GM18511 (cell line): ENCODE measurements at regions not wholly inside any gene's neighbourhood (a gene's known extent, or its start where the extent isn't known, plus 50 kb on each side); places are given as distances from the start of the nearest gene placed in this dataset.
"Not testable (repeated sequence)": the region's sequence is repeated elsewhere in the genome, so short reads cannot be mapped to it uniquely, and the experiment has no call there.

Source experiments
- ATAC-seq: cut with Tn5 transposase; IDR thresholded peaks from one replicate; pipeline ENCODE4 v1.9.1; 2021; ENCODE audit warnings: mild to moderate bottlenecking, moderate library complexity; ENCODE audit not compliant: unreplicated experiment

DNA sequence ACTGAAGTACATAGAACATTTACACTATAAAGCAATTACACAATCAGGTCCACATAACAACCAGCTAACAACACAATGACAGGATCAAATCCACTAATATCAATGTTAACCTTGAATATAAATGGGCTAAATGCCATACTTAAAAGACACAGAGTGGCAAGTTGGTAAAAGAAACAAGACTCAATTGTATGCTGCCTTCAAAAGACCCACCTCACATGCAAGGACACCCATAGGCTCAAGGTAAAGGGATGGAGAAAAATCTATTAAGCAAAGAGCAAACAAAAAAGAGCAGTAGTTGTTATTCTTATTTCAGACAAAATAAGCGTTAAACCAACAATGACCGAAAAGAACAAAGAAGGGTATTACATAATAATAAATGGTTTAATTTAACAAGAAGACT lies 183.3 kb downstream of the PYDC2 start:
- no peak for ATAC-seq

DNA sequence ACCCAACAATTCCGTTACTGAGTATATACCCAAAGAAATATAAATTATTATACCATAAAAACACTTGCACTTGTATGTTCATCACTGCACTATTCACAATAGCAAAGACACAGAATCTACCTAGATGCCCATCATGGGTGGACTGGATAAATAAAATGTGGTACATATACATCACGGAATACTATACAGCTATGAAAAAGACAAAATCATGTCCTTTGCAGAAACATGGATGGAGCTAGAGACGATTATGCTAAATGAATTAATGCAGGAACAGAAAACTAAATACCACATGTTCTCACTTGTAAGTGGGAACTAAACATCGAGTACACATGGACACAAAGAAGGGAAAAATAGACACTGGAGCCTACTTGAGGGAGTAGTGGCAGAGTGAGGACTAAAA lies 185.3 kb downstream of the PYDC2 start:
- ATAC-seq: no peak

- ATAC-seq: no peak
Measured at GRCh38 chr3:191648787-191649186, 187.8 kb downstream of the PYDC2 start.

DNA sequence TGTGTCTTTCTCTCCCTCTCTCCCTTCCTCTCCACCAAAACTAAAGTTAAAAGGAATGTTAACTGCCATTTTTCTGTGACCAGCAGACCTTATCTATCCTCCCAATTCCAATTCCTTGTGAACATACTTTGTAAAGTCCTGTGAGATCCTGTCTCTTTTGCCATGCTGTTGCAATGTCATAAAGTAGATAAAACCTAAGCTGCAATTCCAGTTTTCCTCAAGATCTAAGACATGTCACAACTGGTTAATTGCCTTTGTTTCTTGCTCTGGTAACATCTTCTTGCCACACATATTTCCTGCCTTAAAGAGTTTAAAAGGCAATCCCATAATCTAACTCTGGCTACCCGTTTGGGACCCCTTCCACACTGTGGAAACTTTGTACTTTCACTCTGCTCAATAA lies 188.7 kb downstream of the PYDC2 start:
- no peak for ATAC-seq

DNA sequence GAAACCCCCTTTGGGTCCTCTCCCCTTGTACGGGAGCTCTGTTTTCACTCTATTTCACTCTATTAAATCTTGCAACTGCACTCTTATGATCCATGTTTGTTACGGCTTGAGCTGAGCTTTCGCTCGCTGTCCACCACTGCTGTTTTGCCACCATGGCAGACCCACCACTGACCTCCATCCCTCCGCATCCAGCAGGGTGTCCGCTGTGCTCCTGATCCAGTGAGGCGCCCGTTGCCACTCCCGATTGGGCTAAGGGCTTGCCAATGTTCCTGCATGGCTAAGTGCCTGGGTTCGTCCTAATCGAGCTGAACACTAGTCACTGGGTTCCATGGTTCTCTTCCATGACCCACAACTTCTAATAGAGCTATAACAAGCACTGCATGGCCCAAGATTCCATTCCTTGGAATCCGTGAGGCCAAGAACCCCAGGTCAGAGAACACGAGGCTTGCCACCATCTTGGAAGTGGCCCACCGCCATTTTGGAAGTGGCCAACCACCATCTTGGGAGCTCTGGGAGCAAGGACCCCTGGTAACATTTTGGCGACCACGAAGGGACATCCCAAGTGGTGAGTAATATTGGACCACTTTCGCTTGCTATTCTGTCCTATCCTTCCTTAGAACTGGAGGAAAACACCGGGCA lies 197.9 kb downstream of the PYDC2 start:
- not testable (repeated sequence) for ATAC-seq

- ATAC-seq: not testable (repeated sequence)
Measured at GRCh38 chr3:191662150-191662549, 201.2 kb downstream of the PYDC2 start.

DNA sequence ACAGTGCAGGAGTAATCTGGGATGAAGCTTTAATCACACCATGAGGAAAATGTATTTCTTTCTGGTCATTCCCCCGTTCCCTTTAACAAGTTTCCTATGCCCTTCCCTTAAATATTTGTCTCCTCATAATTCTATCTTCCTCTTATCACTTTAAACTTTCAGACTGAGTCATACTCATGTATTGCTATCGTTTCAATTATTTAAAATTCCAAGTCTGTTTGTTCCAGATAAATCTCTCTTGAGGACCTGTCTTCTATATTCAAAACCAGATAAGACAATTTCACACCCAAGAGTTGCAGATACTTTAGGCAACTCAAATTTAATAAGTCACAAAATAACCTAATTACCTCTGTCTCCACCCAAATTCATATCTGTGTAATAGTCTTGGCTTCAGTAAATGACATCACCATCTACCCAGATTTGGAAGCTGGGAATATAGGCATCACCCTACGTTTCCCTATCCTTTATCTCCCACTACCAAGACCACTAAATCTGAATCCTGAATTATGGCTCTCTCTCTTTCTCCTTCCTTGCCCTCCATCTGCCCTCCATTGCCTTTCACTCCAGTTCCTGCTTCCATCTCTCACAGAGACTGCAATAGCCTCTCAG lies 220.1 kb downstream of the PYDC2 start:
- no peak for ATAC-seq

- no peak for ATAC-seq
Measured at GRCh38 chr3:191682961-191683360, 222.0 kb downstream of the PYDC2 start.

- no peak for ATAC-seq
Measured at GRCh38 chr3:191686626-191687025, 225.7 kb downstream of the PYDC2 start.

DNA sequence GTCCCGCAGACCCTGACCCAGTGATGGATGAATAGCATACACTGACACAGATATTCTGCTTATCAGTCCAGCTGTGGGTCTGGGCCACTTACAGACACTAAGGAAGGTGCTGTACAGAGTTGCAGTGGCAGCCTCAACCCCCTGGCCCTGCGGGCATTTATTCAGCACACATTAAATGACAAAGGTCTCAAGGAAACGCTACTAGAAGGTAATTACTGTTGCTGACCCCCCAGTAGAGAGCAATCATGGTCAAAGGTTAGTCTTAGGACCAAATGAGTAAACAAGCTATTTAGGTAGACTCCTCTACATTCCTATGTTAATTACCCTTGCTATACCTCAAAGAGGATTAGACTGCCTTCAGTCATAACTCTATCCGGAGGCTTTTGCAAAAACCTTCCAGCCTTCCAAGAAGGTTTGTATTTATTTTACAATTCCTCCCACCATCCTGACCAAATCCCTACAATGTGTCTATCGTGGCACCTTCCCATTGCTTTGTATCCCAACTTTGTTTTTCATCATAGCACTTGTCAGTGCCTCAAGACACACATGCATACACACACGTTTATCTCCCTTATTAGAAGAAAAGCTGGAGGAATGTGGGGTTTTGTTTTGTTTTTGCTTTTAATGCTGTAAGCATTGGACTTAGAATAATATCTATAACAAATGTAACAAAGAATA lies 227.9 kb downstream of the PYDC2 start:
- no peak for ATAC-seq

DNA sequence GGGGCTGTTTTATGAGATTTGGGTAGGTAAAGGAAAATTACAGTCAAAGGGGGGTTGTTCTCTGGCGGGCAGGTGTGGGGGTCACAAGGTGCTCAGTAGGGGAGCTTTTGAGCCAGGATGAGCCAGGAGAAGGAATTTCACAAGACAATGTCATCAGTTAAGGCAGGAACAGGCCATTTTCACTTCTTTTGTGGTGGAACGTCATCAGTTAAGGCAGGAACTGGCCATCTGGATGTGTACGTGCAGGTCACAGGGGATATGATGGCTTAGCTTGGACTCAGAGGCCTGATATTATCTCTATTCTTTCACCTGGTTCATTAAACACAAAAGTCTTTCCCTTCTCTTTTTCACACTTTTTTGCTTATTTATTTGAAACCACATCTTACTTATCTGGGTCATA lies 230.2 kb downstream of the PYDC2 start:
- ATAC-seq: not testable (repeated sequence)

GRCh38 chr3:191695131-191695814 lies 234.3 kb downstream of the PYDC2 start:
- no peak for ATAC-seq

GRCh38 chr3:191695815-191696153 lies 234.8 kb downstream of the PYDC2 start:
- ATAC-seq: no peak

- no peak for ATAC-seq
Measured at GRCh38 chr3:191696348-191696747, 235.4 kb downstream of the PYDC2 start.

DNA sequence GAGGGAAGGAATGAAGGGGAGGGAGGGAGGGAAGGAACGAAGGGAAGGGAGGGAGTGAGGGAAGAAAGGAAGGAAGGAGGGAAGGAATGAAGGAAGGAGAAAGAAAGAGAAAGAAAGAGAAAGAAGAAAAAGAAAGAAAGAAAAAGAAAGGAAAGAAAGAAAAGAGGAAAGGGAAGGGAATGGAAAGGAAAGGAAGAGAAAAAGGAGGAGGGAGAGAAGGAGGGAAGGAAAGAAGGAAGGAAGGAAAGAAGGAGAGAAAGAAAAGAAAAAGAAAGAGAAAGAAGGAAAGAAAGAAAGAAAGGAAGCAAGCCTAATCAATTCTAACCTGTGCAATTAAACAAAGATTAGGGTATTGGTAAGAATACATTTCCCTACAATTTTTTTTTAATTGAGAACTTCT lies 238.6 kb downstream of the PYDC2 start:
- no peak for ATAC-seq

DNA sequence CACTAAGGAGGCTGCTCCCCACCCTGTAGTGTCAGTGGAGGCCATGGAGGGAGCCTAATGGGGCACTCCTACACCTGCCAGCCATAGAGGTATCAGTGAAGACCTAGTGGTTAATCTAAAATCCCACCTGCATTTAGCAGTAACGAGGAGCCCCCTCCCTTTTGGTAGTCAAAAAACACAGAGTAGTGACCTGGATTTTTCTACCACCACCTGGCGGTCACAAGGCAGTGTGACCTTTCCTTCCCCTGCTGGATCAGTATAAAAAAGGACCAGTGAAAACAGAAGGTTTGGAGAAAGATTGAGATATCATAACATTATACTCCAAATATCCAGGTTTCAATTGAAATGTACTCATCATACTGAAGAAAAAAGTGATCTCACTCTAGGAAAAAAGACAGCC lies 241.2 kb downstream of the PYDC2 start:
- ATAC-seq: no peak

- ATAC-seq: no peak
Measured at GRCh38 chr3:191707817-191708216, 246.9 kb downstream of the PYDC2 start.

DNA sequence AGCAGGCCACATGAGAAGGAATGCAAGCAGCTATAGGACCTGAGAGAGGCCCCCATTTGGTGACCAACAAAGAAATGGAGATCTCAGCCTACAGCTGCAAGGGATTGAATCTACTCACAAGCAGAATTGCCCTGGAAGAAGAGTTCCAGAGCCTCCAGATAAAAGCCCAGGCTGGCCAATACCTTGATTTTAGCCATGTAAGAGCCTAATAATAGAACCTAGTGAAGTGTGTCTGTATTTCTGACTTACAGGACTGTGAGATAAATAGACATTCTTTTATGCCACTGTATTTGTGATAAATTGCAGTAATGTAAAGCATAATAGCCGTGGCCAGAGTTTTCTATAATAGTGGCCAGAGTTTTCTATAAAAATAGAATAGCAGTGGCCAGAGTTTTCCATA lies 254.6 kb downstream of the PYDC2 start:
- no peak for ATAC-seq

- ATAC-seq: no peak
Measured at GRCh38 chr3:191721390-191721861, 260.5 kb downstream of the PYDC2 start.

DNA sequence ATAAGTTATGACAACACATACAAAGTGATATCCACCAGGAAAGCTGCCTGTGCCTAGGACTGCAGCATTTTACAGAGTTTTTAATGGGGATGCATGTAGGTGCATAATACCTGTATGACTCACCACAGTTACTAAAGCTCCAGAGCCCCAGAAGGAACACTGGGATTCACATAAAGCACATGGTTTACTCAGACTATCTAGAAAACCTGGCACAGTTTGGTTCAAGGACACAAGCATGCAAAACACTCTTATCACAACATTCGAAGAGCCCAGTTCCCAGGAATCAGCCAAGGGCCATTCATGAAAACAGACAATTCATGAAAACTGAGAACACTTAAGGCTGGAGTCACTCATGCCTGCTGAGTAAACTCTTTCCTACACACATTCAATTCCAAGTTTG lies 261.0 kb downstream of the PYDC2 start:
- no peak for ATAC-seq

DNA sequence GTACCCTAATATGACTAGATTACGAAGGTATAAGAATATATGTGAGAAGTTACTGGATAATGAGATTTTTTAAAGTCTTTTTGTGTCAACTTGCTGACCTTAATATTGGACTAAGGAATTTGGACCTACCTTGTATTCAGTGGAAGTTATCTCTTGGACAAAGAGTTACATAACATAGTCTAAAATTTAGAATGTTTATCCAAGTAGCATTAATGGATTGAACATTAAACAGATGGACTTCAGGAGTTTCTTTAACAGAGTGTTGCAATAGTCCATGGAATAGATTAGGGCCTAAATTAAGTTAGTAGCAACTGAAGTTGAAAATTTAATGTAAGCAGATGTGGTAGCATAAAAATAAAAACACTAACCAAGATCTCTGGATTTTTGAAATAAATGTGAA lies 266.4 kb downstream of the PYDC2 start:
- no peak for ATAC-seq

GRCh38 chr3:191728186-191728585 lies 267.2 kb downstream of the PYDC2 start:
- ATAC-seq: no peak
